ENCODE measurements at regions not wholly inside any gene's neighbourhood (a gene's known extent, or its start where the extent isn't known, plus 50 kb on each side); places are given as distances from the start of the nearest gene placed in this dataset.
"Not testable (repeated sequence)": the region's sequence is repeated elsewhere in the genome, so short reads cannot be mapped to it uniquely, and the experiment has no call there.

DNA sequence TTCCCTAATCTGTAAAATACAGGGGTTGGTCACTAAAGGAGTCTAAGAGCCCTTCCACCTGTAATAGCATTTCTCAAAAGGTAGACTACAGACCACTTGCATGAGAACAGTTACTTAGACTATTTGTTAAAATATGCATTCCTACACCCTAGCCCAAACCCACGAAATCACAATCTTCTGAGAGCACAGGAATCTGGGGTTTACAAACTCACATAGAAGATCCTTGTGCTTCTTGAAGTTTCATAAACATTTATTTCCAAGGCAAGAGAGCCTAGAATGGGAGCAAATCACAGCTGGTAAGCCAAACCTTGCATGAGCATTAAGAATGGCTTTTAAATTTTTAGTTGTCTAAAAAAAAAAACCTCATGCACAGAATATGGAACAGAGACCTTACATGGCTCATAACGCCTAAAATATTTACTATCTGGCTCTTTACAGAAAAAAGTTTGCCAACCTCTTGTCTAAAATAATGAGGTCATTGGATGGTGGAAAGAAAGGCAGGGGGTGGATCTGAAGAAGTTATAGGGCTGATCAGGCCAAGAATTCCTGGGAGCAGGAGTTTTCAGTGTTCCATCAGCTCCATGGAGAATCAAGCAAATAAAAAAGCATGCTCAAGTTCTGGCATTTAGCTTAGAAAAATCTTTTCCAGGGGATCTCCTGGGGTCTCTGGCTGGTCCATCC, 133.4 kb downstream of the CCDC34 start:
- no peak for TF ChIP-seq EZH2 (IDR thresholded peaks at IDR 0.05)
- no peak for TF ChIP-seq FOXP2 (optimal IDR thresholded peaks at IDR 0.05; ENCODE audit: control extremely low read depth, extremely low read length, insufficient read depth)
- no peak for TF ChIP-seq POLR2AphosphoS5 (IDR thresholded peaks at IDR 0.05; ENCODE audit: borderline replicate concordance, low read depth, low read length)
- Histone ChIP-seq H3K9ac (ENCODE audit: insufficient read length) (no peak overlapping the region), H3K9me3 (ENCODE audit: low read depth, low read length) (no peaks in the 10 kb centered on the region), H3K27ac (no peak overlapping the region), H3K4me3 (no peak overlapping the region), H3K36me3 (ENCODE audit: insufficient read depth, low read length) (no peaks in the 10 kb centered on the region)
- no peak for DNase-seq (ENCODE audit: low read depth, low spot score)

DNA sequence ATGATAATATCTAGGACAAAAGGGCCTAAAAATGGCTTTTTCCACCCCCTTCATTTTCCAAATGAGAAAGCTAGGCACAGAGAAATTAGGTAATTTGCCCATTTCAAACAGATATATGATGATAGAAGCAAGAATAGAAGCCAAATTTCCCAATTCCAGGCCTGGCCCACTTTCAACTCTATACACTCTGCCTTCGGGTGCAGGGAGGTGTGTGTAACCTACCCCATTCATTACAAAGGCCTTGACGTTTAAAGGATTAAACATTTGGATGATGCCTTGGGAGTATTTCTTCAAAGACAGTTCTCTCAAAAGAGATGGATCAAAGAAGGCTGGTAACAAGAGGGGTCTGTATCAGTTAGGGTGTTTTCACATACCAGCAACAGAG, 134.1 kb downstream of the CCDC34 start:
- Histone ChIP-seq H3K9ac (ENCODE audit: insufficient read length) (no peak overlapping the region), H3K9me3 (ENCODE audit: low read depth, low read length) (no peaks in the 10 kb centered on the region), H3K4me3 (no peak overlapping the region), H3K27ac (no peak overlapping the region), H3K36me3 (ENCODE audit: insufficient read depth, low read length) (no peaks in the 10 kb centered on the region)
- no peak for TF ChIP-seq FOXP2 (optimal IDR thresholded peaks at IDR 0.05; ENCODE audit: control extremely low read depth, extremely low read length, insufficient read depth)
- TF ChIP-seq POLR2AphosphoS5 (IDR thresholded peaks at IDR 0.05; ENCODE audit: borderline replicate concordance, low read depth, low read length): no peak
- TF ChIP-seq EZH2 (IDR thresholded peaks at IDR 0.05): no peak
- no peak for DNase-seq (ENCODE audit: low read depth, low spot score)

GRCh38 chr11:27228232-27228905, 134.6 kb downstream of the CCDC34 start:
- DNase-seq (ENCODE audit: low read depth, low spot score): no peak
- no peak overlapping the region for H3K4me3 ChIP-seq
- H3K9ac ChIP-seq (ENCODE audit: insufficient read length): no peak overlapping the region
- H3K27ac ChIP-seq: no peak overlapping the region
- no peaks in the 10 kb centered on the region for H3K9me3 ChIP-seq (ENCODE audit: low read depth, low read length)
- H3K36me3 ChIP-seq (ENCODE audit: insufficient read depth, low read length): no peaks in the 10 kb centered on the region
- no peak for TF ChIP-seq EZH2 (IDR thresholded peaks at IDR 0.05)

- Histone ChIP-seq H3K4me3 (no peak overlapping the region), H3K9ac (ENCODE audit: insufficient read length) (no peak overlapping the region), H3K9me3 (ENCODE audit: low read depth, low read length) (no peaks in the 10 kb centered on the region), H3K36me3 (ENCODE audit: insufficient read depth, low read length) (no peaks in the 10 kb centered on the region), H3K27ac (no peak overlapping the region)
- TF ChIP-seq POLR2AphosphoS5 (IDR thresholded peaks at IDR 0.05; ENCODE audit: borderline replicate concordance, low read depth, low read length) (no peak), EZH2 (IDR thresholded peaks at IDR 0.05) (no peak), FOXP2 (optimal IDR thresholded peaks at IDR 0.05; ENCODE audit: control extremely low read depth, extremely low read length, insufficient read depth) (no peak)
- DNase-seq (ENCODE audit: low read depth, low spot score): no peak
These were observed 135.3 kb downstream of the CCDC34 start for GRCh38 chr11:27227736-27228135.

GRCh38 chr11:27219487-27220039, 143.5 kb downstream of the CCDC34 start:
- not testable (repeated sequence) for H3K4me3 ChIP-seq; H3K9ac ChIP-seq (ENCODE audit: insufficient read length); H3K27ac ChIP-seq; H3K9me3 ChIP-seq (ENCODE audit: low read depth, low read length); H3K36me3 ChIP-seq (ENCODE audit: insufficient read depth, low read length); DNase-seq (ENCODE audit: low read depth, low spot score)

- Histone ChIP-seq H3K4me3 (no peak overlapping the region), H3K36me3 (ENCODE audit: insufficient read depth, low read length) (no peaks in the 10 kb centered on the region), H3K9me3 (ENCODE audit: low read depth, low read length) (no peaks in the 10 kb centered on the region), H3K27ac (no peak overlapping the region; the same call in 1 of the 2 replicates), H3K9ac (ENCODE audit: insufficient read length) (no peak overlapping the region)
- no peak for TF ChIP-seq EZH2 (IDR thresholded peaks at IDR 0.05)
- no peak for TF ChIP-seq POLR2AphosphoS5 (IDR thresholded peaks at IDR 0.05; ENCODE audit: borderline replicate concordance, low read depth, low read length)
- no peak for TF ChIP-seq FOXP2 (optimal IDR thresholded peaks at IDR 0.05; ENCODE audit: control extremely low read depth, extremely low read length, insufficient read depth)
- DNase-seq (ENCODE audit: low read depth, low spot score): no peak
These were observed 144.5 kb downstream of the CCDC34 start for GRCh38 chr11:27218421-27219038.

DNA sequence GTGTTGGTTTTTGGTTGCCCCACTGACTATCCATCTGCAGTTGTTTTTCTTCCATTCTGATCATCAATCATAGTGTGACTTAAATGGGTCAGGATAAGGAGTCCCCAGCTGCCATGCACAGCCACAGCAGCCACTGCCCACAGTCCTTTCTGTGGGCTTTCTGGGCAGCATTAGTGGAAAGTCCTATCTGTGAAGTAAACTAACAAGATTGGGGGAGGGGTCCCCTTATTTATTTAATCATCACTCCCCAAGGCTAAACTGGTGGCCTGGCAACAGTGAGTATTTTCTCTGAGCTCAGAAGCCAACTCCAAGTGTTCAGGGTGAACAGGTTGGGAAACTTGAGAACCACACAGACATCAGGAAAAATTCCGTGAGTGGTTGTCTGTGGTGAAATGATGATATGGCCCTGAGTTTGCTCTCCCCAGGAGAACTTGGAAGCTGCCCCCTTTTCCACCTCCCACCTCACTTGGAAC, 145.0 kb downstream of the CCDC34 start:
- H3K9me3 ChIP-seq (ENCODE audit: low read depth, low read length): no peaks in the 10 kb centered on the region
- H3K36me3 ChIP-seq (ENCODE audit: insufficient read depth, low read length): no peaks in the 10 kb centered on the region
- no peak for DNase-seq (ENCODE audit: low read depth, low spot score)
- H3K27ac ChIP-seq: no peak overlapping the region
- no peak overlapping the region for H3K9ac ChIP-seq (ENCODE audit: insufficient read length)
- TF ChIP-seq POLR2AphosphoS5 (IDR thresholded peaks at IDR 0.05; ENCODE audit: borderline replicate concordance, low read depth, low read length) (no peak), EZH2 (IDR thresholded peaks at IDR 0.05) (no peak), FOXP2 (optimal IDR thresholded peaks at IDR 0.05; ENCODE audit: control extremely low read depth, extremely low read length, insufficient read depth) (no peak)
- H3K4me3 ChIP-seq: no peak overlapping the region

DNA sequence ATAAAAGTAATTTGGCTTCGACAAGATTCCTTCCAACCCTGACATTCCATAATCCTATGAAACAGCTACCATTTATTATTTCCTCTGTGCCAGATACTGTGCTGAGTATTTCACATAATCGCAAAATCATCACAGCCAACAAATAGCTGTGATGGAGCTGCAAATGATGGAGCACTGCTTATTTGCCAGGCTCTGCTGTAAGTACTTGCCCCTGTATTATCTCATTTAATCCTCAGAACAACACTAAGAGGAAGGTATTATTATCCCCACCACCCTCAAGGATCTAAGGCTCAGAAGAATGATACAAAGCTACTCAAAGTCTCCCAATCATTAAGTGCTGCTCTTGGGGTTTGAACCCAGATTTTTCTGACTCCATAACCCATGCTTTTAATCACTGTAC, 145.5 kb downstream of the CCDC34 start:
- no peak for DNase-seq (ENCODE audit: low read depth, low spot score)
- Histone ChIP-seq H3K36me3 (ENCODE audit: insufficient read depth, low read length) (no peaks in the 10 kb centered on the region), H3K27ac (no peak overlapping the region), H3K4me3 (no peak overlapping the region), H3K9me3 (ENCODE audit: low read depth, low read length) (no peaks in the 10 kb centered on the region), H3K9ac (ENCODE audit: insufficient read length) (no peak overlapping the region)
- TF ChIP-seq FOXP2 (optimal IDR thresholded peaks at IDR 0.05; ENCODE audit: control extremely low read depth, extremely low read length, insufficient read depth) (no peak), EZH2 (IDR thresholded peaks at IDR 0.05) (no peak)

Data from SK-N-MC (cell line).